ENCODE measurements at regions not wholly inside any gene's neighbourhood (a gene's known extent, or its start where the extent isn't known, plus 50 kb on each side); places are given as distances from the start of the nearest gene placed in this dataset.

- DNase-seq (ENCODE audit: low spot score), result no peak
Measured at GRCh38 chr2:509888-510287, 167.3 kb downstream of the TMEM18 start.

- DNase-seq (ENCODE audit: low spot score), result no peak
Measured at GRCh38 chr2:508121-508520, 169.1 kb downstream of the TMEM18 start.

- DNase-seq (ENCODE audit: low spot score), result no peak
Measured at GRCh38 chr2:506866-507265, 170.3 kb downstream of the TMEM18 start.

- no peak for DNase-seq (ENCODE audit: low spot score)
Measured at GRCh38 chr2:506451-506850, 170.8 kb downstream of the TMEM18 start.

- DNase-seq (ENCODE audit: low spot score), result no peak
Measured at GRCh38 chr2:505941-506340, 171.3 kb downstream of the TMEM18 start.

GRCh38 chr2:503288-503999 lies 173.8 kb downstream of the TMEM18 start:
- no peak for DNase-seq (ENCODE audit: low spot score)

GRCh38 chr2:502831-503230 lies 174.4 kb downstream of the TMEM18 start:
- DNase-seq (ENCODE audit: low spot score), result no peak

GRCh38 chr2:501667-502066 lies 175.5 kb downstream of the TMEM18 start:
- no peak for DNase-seq (ENCODE audit: low spot score)

- no peak for DNase-seq (ENCODE audit: low spot score)
Measured at GRCh38 chr2:501130-501529, 176.1 kb downstream of the TMEM18 start.

GRCh38 chr2:499726-500125 lies 177.5 kb downstream of the TMEM18 start:
- no peak for DNase-seq (ENCODE audit: low spot score)

GRCh38 chr2:498493-499178 lies 178.6 kb downstream of the TMEM18 start:
- DNase-seq (ENCODE audit: low spot score), result no peak

GRCh38 chr2:497770-498492 lies 179.3 kb downstream of the TMEM18 start:
- DNase-seq (ENCODE audit: low spot score), result no peak

GRCh38 chr2:496729-497128 lies 180.5 kb downstream of the TMEM18 start:
- DNase-seq (ENCODE audit: low spot score), result no peak

- DNase-seq (ENCODE audit: low spot score), result no peak
Measured at GRCh38 chr2:495745-496275, 181.4 kb downstream of the TMEM18 start.

GRCh38 chr2:494853-495252 lies 182.4 kb downstream of the TMEM18 start:
- no peak for DNase-seq (ENCODE audit: low spot score)

GRCh38 chr2:493228-493627 lies 184.0 kb downstream of the TMEM18 start:
- DNase-seq (ENCODE audit: low spot score), result no peak

- no peak for DNase-seq (ENCODE audit: low spot score)
Measured at GRCh38 chr2:492178-492577, 185.0 kb downstream of the TMEM18 start.

- no peak for DNase-seq (ENCODE audit: low spot score)
Measured at GRCh38 chr2:489838-490237, 187.4 kb downstream of the TMEM18 start.

- DNase-seq (ENCODE audit: low spot score), result no peak
Measured at GRCh38 chr2:489084-489483, 188.1 kb downstream of the TMEM18 start.

GRCh38 chr2:487186-488079 lies 189.8 kb downstream of the TMEM18 start:
- DNase-seq (ENCODE audit: low spot score), result no peak

- no peak for DNase-seq (ENCODE audit: low spot score)
Measured at GRCh38 chr2:486371-486770, 190.8 kb downstream of the TMEM18 start.

- no peak for DNase-seq (ENCODE audit: low spot score)
Measured at GRCh38 chr2:481388-481787, 193.5 kb upstream of the ALKAL2 start.
